CD4-positive, alpha-beta T cell treated with Interleukin-15 for 1 hour (primary cell): ENCODE measurements at regions not wholly inside any gene's neighbourhood (a gene's known extent, or its start where the extent isn't known, plus 50 kb on each side); places are given as distances from the start of the nearest gene placed in this dataset.
"Not testable (repeated sequence)": the region's sequence is repeated elsewhere in the genome, so short reads cannot be mapped to it uniquely, and the experiment has no call there.

Source experiments
- DNase-seq: peaks from one replicate; pipeline ENCODE4 v3.0.0-alpha.2; 2020

GRCh38 chr3:182479419-182480336 is 313.6 kb upstream of the ATP11B start:
- DNase-seq = no peak

DNA sequence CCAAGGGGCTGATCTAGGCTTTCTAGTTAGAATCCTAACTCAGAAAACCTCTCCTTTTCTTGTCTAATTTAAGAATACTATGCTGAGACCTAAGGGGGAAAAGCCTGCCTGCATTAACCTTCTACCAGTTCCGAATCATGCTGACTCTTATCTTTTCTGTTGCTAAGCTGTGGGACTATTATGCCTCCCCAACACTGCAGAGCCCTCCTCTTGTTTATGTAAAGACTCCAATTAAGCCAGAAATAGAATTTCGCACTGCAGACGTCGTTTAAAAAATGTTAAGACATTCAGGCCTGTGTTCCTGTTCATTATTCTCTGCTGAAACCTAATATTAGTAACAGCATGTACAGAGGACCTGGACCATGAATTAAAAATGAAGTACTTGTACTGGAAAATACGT is 310.6 kb upstream of the ATP11B start:
- DNase-seq = no peak

DNA sequence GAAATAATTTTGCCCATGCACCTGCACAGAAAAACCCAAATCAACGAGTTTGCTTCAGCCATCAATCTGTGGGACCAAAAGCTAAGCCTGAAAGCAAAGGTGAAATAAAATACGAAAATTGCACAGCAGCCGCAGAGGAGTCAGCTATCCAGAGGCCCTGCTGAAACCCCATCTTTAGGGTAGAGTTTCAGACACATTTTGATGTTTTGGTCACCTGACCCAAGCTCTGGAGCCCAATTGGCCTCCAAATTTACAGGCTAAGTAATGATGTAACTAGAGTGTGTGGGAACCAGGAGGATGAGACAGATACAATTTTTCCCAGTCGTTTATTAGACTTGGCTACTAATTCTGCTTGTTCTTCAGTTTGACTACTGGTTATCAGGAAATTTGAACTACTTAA is 308.6 kb upstream of the ATP11B start:
- DNase-seq = no peak

DNA sequence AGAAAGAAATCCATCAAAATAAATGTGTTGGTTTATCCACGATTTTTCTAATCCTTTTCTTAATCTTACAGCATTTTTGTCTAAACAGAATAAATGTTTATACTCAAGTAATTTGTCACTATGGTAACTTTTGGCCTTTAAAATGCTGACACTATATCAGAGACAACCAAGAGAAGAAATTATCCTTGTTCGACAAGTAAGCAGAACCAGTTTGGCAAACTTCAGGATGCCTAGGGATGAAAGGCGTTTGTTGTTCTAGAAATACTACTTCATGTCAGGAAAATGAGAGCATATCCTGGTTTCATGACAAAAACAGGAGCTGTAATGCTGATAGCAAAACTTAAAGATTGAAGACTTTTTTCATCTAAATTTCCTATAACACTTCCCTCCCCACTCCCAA is 308.0 kb upstream of the ATP11B start:
- no peak for DNase-seq

DNA sequence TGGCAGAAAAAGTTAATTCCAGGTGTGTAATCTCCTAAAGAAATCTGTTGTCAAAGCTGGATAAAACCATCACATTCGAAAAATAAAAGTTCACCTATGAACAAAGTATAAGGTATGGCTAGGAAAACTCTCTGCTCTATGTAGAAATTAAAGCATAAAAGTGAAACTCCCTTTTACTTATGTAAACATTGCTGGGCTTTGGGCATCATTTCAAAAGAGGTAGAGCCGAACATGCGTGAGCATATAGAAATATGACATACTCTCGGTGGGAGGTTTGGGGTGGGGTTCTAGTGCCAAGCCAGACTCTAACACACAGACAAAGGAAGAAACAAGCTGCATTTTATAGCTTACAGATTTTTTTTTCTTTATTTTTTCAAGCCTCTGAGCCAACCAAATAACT is 306.8 kb upstream of the ATP11B start:
- DNase-seq = no peak

GRCh38 chr3:182487143-182487542 is 306.2 kb upstream of the ATP11B start:
- DNase-seq = no peak

DNA sequence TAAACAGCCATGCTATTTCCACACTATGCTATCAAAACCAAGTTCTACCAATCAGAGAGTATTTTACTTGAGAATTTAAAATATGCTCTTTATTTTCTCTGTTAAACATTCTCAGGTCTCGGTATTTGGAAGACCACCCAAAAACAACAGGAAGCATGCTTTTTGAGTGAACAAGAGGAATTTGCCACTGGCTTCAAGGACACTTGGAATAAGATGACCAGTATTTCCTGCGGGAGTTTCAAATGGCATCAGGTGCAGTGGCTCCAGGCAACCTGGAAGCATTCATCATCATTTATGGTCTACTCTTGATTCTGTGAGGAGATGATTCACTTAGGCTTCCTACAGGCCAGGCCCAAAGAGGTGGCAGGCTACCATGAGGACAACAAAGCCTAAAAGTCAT is 305.7 kb upstream of the ATP11B start:
- no peak for DNase-seq

DNA sequence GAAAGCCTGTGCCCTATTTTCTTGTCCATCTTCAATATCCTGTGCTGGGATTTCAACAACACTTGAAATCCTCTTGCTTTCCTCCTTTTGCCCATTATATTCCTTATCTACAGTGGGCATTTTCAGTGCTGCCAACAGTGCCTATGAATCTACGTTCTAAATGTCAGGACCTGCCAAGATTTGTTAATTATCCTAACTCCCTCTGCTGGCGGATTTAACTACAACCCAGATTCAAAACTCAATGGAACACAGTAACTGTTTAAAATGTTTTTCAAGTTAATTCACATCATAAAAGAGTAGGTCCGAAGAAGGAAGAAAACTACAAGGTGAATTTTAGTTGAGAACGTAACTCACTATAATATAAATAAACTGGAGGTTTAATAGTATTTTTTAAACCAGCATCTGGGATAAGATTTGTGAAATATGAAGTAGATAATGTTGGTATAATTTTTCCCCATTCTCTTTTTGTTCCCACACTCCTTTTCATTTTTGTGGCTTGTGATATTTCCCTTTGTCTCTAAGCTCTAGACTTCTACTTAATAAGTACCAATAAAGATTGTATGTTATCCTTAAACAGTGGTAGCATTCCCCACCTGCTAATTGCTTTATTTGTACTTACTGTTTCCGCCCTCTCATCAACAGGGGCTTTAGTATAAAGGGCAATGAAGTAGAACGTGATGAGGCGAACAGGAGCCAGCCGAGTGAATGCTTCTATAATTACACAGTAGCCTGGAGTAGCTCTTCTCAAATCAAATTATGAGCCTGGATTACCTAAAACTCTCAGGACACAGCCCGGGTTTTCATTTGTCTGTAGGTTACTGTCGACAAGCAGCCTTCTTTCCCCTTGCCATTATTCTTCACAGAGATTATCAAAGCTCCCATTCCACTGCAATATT is 302.5 kb upstream of the ATP11B start:
- no peak for DNase-seq

DNA sequence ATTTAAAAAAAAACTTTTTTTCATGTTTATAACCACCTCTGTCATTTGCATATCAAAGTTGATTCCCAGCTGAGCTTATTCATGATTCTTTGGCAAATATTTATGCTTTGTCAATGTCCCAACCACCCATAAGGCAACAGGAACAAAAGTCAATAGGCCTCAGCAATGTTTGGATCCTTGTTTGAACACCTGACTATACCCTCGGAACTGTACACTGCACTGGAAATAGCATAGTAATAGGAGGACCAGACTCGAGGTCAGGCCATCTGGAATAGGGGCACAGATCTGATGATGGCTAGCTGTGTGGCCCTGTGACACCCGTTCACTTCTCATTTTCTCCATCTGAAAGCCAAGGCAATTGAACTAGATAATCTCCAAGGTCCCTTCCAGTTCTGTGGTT is 301.7 kb upstream of the ATP11B start:
- no peak for DNase-seq

- DNase-seq = no peak
These were observed 300.8 kb upstream of the ATP11B start for GRCh38 chr3:182492536-182492935.

DNA sequence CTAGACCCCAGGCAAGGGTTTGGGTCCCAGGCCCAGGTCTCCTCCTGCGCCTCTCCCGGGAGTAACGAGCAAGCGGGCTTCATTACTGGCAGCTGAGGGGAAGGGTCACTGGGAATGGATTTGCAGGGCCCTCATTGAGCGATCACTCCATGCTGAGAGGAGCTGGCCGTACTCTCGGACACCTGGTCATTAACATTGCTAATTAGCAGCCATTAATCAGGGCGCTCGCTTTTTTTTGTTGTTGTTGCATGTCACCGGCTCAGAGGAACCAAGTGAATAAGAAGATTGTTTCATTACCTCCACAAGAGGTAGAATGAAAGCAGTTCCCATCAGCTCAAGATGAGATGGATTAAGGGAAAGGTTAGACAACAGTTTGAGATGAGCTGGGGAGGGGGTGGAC is 293.0 kb upstream of the ATP11B start:
- no peak for DNase-seq

DNA sequence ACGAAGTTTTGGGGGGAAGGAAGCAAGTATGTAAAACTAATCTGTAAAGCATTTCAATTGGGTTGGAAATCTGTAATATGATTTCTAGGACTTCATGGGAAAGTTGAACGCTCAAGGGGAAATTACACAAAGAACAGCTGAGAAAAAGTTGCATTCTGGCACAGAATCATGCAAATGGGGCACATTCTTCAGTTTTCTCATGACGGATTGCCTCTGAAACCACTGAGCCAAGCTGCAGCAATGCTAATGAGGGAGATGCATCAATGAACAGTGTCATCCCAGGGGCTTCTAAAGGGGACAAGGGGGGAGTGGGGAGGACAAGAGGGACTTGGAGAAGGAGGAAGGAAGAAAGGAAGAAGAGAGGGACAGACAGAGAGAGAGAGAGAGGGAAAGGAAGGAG is 291.4 kb upstream of the ATP11B start:
- no peak for DNase-seq

- no peak for DNase-seq
These were observed 289.9 kb upstream of the ATP11B start for GRCh38 chr3:182503401-182503800.

- DNase-seq = no peak
These were observed 284.2 kb upstream of the ATP11B start for GRCh38 chr3:182508919-182509711.

- no peak for DNase-seq
These were observed 283.4 kb upstream of the ATP11B start for GRCh38 chr3:182509844-182510460.

DNA sequence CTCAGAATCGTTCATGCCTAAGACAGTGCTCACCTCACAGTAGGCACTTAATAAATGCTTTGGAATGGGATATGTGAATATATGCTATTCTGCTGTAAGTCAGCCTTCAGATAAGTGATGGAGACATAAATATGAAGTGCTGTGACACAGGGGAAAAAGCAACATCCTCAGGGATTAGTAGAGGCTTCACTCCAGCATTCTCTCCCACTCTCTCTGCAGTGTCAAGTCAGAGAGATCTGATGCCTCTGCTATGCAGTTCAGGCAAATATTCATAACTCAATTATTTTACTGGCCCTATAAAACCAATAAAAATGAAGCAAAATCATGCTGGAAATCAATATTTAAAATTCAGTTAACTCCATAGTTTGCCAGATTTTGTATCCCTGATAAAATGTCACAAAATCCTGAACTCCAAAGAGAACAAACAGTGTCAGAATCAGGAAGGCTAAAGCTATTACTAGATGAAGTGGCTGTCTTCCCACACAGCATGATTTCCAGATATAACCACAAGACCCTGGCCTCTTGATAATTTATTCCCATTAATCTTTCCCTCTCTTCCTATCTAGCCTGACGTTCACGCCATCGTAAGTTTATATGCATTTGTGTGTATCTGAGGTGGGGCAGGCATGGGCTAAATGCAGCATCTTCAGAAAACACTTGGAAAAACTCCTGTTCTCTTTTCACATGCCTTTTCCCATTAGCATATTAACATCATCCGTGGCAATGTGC is 278.9 kb upstream of the ATP11B start:
- no peak for DNase-seq

DNA sequence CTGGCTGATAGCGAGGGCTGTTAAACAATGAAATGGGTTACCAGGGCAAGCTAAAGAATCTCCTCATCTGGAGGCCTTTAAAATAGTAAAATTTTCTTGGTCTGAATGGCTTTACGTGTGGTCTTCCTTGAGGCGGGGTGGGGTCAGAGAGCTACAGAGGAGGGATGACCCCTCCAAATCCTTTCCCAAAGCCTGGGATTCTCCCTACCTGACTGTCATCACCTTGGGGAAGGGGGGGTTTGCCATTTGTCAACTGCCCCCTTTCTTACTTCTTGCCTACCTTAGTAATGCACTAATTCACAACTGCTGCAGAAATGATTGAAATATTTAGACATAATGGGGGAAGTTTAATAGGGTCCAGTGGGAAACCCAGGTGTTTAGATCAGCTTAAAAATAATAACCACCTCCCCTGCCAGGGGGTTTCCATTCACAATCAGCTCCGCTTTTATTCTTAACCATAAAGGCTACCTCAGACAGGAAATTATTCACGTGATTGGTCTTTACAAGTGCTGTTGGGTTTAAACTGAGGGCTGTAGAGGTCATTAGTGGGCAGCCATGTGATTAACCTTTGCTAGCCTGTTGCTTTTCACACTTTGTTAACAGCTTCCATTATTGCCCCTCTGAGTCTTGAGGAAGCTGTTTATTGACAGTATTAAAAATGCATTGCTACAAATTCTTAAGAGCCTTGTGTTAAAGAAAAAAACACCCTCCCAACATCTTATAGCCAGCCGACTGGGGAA is 276.5 kb upstream of the ATP11B start:
- no peak for DNase-seq

DNA sequence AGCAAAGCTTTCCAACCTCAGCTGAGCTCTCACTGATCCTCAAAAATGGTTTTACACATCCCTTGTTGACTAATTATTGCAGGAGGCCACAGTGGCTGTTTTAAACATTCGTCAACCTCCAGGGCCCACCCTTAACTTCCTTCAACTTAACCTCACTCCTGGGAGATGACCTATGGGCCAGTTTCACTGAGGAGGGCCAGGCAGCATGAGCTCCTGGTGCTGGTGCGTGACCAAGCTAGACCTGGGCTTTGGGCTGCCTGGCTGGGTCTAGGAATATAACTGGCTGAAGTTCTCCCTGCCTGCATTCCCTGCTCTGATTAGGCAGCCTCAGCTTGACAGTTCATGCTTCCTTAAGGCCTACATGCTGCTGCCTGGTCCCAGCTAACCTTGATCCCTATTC is 273.7 kb upstream of the ATP11B start:
- no peak for DNase-seq

- DNase-seq = no peak
These were observed 272.0 kb upstream of the ATP11B start for GRCh38 chr3:182521339-182521738.

DNA sequence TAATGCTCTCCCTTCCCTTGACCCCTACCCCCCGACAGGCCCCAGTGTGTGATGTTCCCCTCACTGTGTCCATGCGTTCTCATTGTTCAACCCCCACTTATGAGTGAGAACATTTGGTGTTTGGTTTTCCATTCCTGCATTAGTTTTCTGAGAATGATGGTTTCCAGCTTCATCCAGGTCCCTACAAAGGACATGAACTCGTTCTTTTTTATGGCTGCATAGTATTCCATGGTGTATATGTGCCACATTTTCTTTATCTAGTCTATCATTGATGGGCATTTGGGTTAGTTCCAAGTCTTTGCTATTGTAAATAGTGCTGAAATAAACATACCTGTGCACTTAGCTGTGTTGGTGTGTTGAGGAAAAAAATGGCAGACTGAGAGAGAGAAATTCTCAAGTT is 269.9 kb upstream of the ATP11B start:
- not testable (repeated sequence) for DNase-seq

DNA sequence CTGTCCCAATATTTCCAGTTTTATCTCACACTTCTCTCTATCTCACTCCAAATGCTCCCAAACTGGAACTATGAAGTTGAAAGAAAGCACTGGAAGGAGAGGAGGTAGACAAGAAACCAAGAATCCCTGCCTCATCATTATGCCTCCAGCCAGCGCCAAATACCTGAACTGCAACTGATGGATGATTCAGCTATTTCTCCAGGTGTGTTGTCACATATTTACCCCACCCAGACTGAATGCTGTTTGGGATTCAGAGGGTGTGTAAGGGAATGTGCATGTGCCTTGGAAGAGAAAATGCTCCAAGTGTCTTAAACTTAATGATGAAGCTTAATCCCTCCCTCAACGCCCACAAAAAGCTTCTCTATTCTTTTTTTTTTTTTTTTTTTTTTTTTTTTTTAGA is 269.5 kb upstream of the ATP11B start:
- no peak for DNase-seq
